OCI-M1 (cell line): ENCODE measurements at regions not wholly inside any gene's neighbourhood (a gene's known extent, or its start where the extent isn't known, plus 50 kb on each side); places are given as distances from the start of the nearest gene placed in this dataset.

Source experiments
- DNase-seq: peaks from one replicate; lab custom pipeline; 2025; lab: John Stamatoyannopoulos, UW

- peak; percentile 32 for DNase-seq
Observed at GRCh38 chr18:25873833-25874232, 216.6 kb downstream of the SS18 start.

GRCh38 chr18:25866331-25866730, 224.1 kb downstream of the SS18 start:
- DNase-seq: no peak

GRCh38 chr18:25862881-25863600, 227.4 kb downstream of the SS18 start:
- no peak for DNase-seq

- DNase-seq: no peak
Observed at GRCh38 chr18:25853691-25854433, 236.6 kb downstream of the SS18 start.

GRCh38 chr18:25843791-25844190, 246.6 kb downstream of the SS18 start:
- peak; percentile 17 for DNase-seq

GRCh38 chr18:25842665-25843064, 247.7 kb downstream of the SS18 start:
- DNase-seq: no peak

GRCh38 chr18:25834061-25834460, 256.4 kb downstream of the SS18 start:
- DNase-seq: no peak

GRCh38 chr18:25832001-25832604, 258.3 kb downstream of the SS18 start:
- DNase-seq: peak; percentile 77

GRCh38 chr18:25831301-25831701, 259.1 kb downstream of the SS18 start:
- no peak for DNase-seq

GRCh38 chr18:25830787-25831186, 259.6 kb downstream of the SS18 start:
- DNase-seq: no peak

- no peak for DNase-seq
Observed at GRCh38 chr18:25827961-25828561, 262.4 kb downstream of the SS18 start.

- DNase-seq: no peak
Observed at GRCh38 chr18:25827228-25827627, 263.2 kb downstream of the SS18 start.

- DNase-seq: no peak
Observed at GRCh38 chr18:25826823-25827222, 263.6 kb downstream of the SS18 start.

- DNase-seq: no peak
Observed at GRCh38 chr18:25825979-25826776, 264.2 kb downstream of the SS18 start.

- DNase-seq: no peak
Observed at GRCh38 chr18:25825056-25825455, 265.4 kb downstream of the SS18 start.

GRCh38 chr18:25819746-25820363, 270.6 kb downstream of the SS18 start:
- no peak for DNase-seq

GRCh38 chr18:25818505-25818904, 271.9 kb downstream of the SS18 start:
- no peak for DNase-seq

- no peak for DNase-seq
Observed at GRCh38 chr18:25817546-25818237, 272.7 kb downstream of the SS18 start.

- DNase-seq: no peak
Observed at GRCh38 chr18:25815659-25816058, 274.8 kb downstream of the SS18 start.

- DNase-seq: no peak
Observed at GRCh38 chr18:25814841-25815458, 275.5 kb downstream of the SS18 start.
